GM20000 (cell line): ENCODE measurements at regions not wholly inside any gene's neighbourhood (a gene's known extent, or its start where the extent isn't known, plus 50 kb on each side); places are given as distances from the start of the nearest gene placed in this dataset.

Experiments
- DNase-seq: peaks from one replicate; pipeline ENCODE4 v3.0.0; 2012; ENCODE audit warnings: low spot score
- TF ChIP-seq, protein P1 (sequence below): IDR thresholded peaks from 2 replicates; pipeline ENCODE4 v1.5.1; 2012; ENCODE audit warnings: mild to moderate bottlenecking, control low read depth; ENCODE audit errors: extremely low read depth, missing control alignments

- TF ChIP-seq, protein P1, sequence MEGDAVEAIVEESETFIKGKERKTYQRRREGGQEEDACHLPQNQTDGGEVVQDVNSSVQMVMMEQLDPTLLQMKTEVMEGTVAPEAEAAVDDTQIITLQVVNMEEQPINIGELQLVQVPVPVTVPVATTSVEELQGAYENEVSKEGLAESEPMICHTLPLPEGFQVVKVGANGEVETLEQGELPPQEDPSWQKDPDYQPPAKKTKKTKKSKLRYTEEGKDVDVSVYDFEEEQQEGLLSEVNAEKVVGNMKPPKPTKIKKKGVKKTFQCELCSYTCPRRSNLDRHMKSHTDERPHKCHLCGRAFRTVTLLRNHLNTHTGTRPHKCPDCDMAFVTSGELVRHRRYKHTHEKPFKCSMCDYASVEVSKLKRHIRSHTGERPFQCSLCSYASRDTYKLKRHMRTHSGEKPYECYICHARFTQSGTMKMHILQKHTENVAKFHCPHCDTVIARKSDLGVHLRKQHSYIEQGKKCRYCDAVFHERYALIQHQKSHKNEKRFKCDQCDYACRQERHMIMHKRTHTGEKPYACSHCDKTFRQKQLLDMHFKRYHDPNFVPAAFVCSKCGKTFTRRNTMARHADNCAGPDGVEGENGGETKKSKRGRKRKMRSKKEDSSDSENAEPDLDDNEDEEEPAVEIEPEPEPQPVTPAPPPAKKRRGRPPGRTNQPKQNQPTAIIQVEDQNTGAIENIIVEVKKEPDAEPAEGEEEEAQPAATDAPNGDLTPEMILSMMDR = no peak
- DNase-seq = no peak
Measured at GRCh38 chr1:2917284-2917683, 104.0 kb upstream of the ACTRT2 start.

- DNase-seq = no peak
- TF ChIP-seq, protein P1 = no peak
Measured at GRCh38 chr1:2918441-2918840, 102.8 kb upstream of the ACTRT2 start.

GRCh38 chr1:2919841-2920240, 101.4 kb upstream of the ACTRT2 start:
- TF ChIP-seq, protein P1 = no peak
- no peak for DNase-seq

- TF ChIP-seq, protein P1 = no peak
- DNase-seq = no peak
Measured at GRCh38 chr1:2920421-2921015, 100.7 kb upstream of the ACTRT2 start.

DNA sequence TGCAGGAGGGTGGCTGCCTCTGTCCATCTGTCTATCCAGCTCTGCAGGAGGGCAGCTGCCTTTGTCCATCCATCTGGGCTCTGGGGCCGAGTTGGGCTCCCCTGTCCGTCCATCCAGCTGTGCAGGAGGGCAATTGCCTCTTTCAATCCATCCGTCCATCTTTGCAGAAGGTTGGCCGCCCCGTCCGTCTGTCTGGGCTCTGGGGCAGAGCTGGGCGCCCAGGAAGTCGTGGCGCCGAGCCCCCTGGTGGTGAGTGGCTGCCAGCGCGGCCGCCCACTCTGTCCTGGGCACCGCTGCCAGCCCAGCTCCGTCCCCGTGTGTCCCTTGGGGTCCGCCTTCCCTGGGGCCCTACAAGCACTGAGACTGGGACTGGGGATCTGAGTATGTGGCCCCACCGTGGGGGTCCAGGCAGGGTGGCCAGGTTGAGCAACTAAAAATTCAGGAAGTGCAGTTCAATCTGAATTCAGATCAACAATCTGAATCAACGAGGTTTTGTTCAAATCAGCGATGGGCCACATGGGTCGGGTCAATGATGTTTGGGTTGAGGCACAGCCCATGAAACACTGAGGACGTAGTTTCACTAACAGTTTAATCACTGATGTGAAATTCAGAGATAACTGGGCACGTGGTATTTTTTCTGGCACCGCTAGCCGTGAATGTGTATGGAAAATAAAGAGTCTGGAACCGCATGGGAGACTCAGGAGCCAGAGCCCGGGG, 99.1 kb upstream of the ACTRT2 start:
- TF ChIP-seq, protein P1 = peak; percentile 57
- peak; percentile 67 for DNase-seq

DNA sequence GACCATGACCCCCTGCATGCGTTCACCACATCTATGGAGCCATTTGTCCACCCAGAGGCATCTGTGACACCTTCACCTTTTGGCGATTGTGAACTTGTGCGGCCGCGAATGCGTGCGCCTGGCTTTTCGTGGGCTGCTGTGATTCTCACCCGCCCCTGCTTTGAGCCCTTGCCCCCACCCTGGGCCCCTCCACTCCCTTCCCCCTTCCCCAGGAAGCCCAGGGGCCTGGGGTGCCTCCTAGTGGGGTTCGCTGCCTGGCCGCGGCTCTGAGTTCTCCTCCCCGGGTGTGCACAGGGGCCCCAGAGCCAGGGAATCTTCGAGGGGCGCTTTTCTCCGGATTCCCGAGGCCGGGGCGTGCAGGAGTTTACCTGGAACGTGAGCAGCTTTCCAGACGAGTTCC, 97.9 kb upstream of the ACTRT2 start:
- TF ChIP-seq, protein P1 = no peak
- DNase-seq = no peak

DNA sequence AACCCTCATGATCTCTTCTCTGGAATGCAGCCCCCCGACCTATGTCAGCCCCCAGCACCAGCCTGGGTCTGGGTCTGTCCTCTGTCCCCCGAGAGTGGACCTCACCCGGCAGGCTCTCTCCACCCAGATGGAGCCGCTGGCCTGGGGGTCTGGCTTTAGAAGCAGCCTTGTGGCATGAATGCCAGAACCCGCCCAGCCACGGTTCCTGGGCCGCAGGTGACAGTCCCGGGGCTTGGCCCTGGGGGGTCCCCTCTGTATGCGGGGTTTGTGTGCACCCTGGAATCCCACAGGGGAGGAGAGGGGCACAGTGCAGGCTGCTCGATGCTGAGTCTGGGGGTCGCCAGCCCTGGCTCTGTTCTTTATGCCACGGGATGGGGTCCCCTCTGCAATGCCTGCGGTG, 96.0 kb upstream of the ACTRT2 start:
- TF ChIP-seq, protein P1 = no peak
- DNase-seq = no peak
